Activated CD8-positive, alpha-beta memory T cell treated with anti-CD3 and anti-CD28 coated beads, Interleukin-2, amount 50 U/mL, for 48 hours (primary cell): ENCODE measurements at regions not wholly inside any gene's neighbourhood (a gene's known extent, or its start where the extent isn't known, plus 50 kb on each side); places are given as distances from the start of the nearest gene placed in this dataset.
"Not testable (repeated sequence)": the region's sequence is repeated elsewhere in the genome, so short reads cannot be mapped to it uniquely, and the experiment has no call there.

Source experiments
- DNase-seq: peaks from one replicate; pipeline ENCODE4 v3.0.0-alpha.2; 2020

GRCh38 chr4:14336656-14337055 is 665.6 kb upstream of the CPEB2 start:
- DNase-seq, result no peak

- DNase-seq, result no peak
Measured at GRCh38 chr4:14337892-14338584, 664.2 kb upstream of the CPEB2 start.

DNA sequence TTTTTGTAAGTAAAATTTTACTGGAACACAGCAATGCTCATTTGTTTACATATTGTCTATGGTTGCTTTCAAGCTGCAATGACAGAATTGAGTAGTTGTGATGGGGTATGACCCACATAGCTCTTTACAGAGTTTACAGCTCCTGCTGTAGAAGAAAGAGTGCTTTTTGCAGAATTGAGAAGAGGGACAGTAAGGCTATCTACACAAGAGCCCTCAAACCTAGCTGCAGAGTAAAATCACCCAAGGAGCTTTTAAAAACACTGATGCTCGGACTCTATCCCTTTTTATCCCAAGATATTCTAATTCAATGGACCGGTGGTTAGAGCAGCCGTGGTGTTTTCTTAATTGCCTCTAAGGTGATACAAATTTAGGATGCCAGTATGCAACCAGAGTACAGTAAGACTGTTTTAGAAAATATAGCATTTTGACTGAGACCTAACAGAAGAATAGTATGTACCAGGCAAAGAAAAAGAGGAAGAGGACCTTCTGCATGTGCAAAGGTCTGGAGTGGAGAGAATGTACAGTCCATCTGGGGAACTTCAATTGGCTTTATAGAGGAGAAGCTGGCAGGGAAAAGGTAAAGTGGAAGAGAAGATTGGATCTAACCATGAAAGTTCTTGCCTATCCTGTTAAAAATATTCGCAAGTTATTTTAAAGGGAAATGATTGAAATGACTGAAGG is 663.6 kb upstream of the CPEB2 start:
- no peak for DNase-seq

DNA sequence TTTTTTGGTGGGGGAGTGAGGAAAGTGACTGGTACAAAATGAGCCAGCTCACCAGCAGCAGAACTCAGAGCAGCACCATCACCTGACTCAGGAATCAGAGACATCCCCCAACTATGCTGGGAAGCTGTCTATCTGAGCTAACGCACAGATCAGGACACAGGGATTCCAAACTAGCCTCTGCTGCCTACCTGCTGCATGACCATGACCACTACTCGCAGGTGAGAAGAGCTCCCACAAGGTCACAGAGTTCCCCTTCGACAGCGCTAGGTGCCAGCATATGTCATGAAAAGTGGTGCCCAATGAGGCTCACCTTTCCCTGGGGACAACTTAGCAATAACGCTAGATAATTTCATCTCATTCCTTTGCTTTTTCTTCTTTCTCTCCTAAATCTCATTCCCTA is 662.6 kb upstream of the CPEB2 start:
- no peak for DNase-seq

- no peak for DNase-seq
Measured at GRCh38 chr4:14340321-14340720, 662.0 kb upstream of the CPEB2 start.

DNA sequence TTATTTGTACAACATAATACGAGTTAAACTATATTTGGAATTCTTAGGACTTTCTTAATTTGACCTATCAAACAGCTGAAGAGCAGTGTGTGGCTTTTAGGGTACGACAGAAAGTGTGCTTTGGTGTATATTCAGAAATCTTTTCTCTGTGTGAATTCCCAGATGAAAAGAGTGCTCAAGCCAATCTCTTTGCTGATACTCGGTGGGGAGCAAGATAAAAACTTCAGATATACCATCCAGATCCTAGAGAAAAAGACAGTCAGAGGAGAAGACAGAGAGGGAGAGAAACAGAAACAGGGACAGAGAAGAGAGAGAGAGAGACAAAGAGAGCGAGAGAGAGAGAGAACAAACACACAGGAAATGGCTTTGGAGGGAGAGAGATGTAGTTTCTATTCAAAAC is 658.3 kb upstream of the CPEB2 start:
- DNase-seq, result no peak

DNA sequence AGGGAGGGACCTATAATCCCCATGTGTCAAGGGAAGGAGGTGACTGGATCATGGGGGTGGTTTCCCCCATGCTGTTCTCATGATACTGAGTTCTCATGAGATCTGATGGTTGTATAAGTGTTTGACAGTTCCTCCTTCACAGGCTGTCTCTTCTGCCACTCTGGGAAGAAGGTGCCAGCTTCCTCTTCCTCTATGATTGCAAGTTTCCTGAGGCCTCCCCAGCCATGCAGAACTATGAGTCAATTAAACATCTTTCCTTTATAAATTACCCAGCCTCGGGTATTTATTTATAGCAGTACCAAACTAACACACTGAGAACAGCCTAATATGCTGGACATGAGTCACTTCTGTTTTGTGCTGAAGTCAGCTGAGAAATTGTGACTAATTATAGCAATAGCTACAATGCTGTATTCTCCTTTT is 656.9 kb upstream of the CPEB2 start:
- no peak for DNase-seq

DNA sequence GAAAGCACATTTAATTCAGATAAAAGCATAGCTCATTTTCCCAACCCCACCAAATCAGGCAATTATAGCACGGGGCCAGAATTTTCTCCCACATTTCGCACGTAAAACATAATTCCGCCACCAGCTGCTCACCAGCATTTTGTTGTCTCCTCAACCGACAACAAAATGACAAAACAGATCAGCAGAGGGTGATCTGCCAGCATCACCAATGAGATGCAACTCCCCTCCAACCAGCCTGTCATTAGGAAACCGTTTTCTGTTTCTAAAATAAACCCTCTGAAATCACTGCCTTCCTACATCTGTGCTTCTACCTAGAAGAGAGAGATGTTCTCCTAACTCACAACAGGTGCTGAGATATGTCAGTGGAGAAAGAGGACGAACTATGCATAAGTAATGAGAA is 654.8 kb upstream of the CPEB2 start:
- DNase-seq, result no peak

GRCh38 chr4:14348506-14348905 is 653.8 kb upstream of the CPEB2 start:
- DNase-seq, result no peak

DNA sequence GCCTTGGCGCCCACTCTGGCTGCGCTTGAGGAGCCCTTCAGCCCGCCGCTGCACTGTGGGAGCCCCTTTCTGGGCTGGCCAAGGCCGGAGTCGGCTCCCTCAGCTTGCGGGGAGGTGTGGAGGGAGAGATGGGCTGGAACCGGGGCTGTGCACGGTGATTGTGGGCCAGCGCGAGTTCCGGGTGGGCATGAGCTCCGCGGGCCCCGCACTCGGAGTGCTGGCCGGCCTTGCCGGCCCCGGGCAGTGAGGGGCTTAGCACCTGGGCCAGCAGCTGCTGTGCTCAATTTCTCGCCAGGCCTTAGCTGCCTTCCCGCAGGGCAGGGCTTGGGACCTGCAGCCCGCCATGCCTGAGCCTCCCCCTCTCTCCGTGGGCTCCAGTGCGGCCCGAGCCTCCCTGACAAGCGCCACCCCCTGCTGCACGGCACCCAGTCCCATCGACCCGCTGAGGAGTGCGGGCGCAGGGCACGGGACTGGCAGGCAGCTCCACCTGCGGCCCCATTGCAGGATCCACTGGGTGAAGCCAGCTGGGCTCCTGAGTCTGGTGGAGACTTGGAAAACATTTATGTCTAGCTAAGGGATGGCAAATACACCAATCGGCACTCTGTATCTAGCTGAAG is 643.6 kb upstream of the CPEB2 start:
- DNase-seq, result not testable (repeated sequence)

GRCh38 chr4:14359991-14360390 is 642.3 kb upstream of the CPEB2 start:
- DNase-seq, result no peak

- DNase-seq, result no peak
Measured at GRCh38 chr4:14361084-14361483, 641.2 kb upstream of the CPEB2 start.

GRCh38 chr4:14362385-14362784 is 639.9 kb upstream of the CPEB2 start:
- no peak for DNase-seq

- no peak for DNase-seq
Measured at GRCh38 chr4:14364953-14365536, 637.2 kb upstream of the CPEB2 start.

GRCh38 chr4:14368391-14368790 is 633.9 kb upstream of the CPEB2 start:
- DNase-seq, result no peak

- DNase-seq, result no peak
Measured at GRCh38 chr4:14371131-14371530, 631.1 kb upstream of the CPEB2 start.

DNA sequence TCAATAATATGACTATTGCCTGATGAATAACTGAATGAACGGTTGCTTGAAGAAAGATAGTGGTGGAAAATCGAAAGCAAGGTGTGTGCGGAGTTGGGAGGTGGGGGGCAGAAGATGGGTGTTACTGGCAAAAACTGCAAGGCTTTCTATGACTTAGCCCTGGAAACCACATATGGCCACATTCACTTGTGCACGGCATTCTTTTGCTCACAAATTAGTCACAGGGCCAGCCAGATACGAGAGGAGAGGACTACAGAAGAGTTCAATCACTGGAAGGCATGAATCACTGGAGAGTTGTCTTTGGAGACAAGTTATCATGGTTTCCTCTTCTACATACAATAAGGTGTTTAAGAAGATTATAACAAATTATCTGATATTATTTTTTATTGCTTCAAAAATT is 626.5 kb upstream of the CPEB2 start:
- DNase-seq, result no peak

DNA sequence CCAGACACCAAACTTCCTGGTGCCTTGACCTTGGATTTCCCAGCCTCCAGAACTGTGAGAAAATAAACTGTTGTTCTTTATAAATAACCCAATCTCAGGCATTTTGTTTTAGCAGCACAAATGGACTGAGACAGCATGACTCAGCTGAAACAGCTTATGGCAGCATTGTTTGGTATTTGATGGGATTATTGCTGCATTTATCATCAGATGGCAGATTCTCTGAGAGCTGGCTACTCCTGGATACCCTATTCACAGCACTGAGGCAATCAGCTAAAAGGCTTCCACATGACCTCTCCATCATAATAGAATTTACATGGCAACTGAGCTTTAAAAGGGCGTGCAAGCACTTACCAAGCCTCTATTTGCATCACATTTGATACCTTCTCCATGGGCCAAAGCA is 623.1 kb upstream of the CPEB2 start:
- DNase-seq, result no peak

- no peak for DNase-seq
Measured at GRCh38 chr4:14383652-14384051, 618.6 kb upstream of the CPEB2 start.

- no peak for DNase-seq
Measured at GRCh38 chr4:14384824-14385223, 617.5 kb upstream of the CPEB2 start.

GRCh38 chr4:14386196-14386595 is 616.1 kb upstream of the CPEB2 start:
- no peak for DNase-seq

GRCh38 chr4:14387647-14388046 is 614.6 kb upstream of the CPEB2 start:
- no peak for DNase-seq

DNA sequence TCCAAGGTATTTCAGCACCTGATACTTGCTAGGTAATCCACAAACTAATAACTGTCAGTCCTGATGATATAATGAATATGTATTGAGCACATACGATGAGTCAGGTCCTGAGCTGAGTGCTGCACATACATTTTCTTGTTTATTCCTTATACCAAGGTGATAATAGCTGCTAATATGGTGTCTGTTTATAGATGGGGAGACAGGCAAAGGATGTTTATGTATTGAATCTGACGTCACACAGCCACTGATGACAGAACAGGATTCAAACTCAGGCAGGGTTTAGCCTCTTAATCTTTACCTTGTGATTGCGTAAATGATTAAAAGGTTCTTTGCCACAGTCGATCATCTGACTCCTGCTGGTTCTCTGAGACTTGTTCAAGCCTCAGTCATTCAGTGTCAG is 609.9 kb upstream of the CPEB2 start:
- DNase-seq, result no peak

DNA sequence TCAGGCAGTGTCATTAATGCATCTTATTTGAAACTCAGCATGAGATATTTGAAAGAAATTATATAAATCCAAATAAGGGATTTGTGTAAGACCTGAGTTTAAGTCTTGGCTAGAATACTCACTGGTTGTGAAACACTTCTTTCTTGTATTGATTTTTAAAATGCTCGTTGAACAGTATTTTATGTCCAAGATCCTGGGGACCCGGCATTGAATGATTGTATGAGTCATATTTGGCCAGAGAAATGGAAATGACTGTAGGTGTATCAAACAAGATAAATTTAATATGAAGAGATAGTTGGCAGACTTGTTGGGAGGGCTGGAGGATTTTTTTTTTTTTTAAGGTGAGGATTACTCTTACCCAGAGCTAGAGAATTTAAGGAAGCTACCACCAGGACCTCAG is 606.1 kb upstream of the CPEB2 start:
- DNase-seq, result no peak
